HG02970 (cell line): ENCODE measurements at regions not wholly inside any gene's neighbourhood (a gene's known extent, or its start where the extent isn't known, plus 50 kb on each side); places are given as distances from the start of the nearest gene placed in this dataset.
"Not testable (repeated sequence)": the region's sequence is repeated elsewhere in the genome, so short reads cannot be mapped to it uniquely, and the experiment has no call there.

ENCODE experiments used
- ATAC-seq: cut with Tn5 transposase; IDR thresholded peaks from one replicate; pipeline ENCODE4 v1.9.1; 2021; ENCODE audit warnings: mild to moderate bottlenecking, moderate library complexity, moderate number of reproducible peaks; ENCODE audit not compliant: unreplicated experiment, low FRiP score

DNA sequence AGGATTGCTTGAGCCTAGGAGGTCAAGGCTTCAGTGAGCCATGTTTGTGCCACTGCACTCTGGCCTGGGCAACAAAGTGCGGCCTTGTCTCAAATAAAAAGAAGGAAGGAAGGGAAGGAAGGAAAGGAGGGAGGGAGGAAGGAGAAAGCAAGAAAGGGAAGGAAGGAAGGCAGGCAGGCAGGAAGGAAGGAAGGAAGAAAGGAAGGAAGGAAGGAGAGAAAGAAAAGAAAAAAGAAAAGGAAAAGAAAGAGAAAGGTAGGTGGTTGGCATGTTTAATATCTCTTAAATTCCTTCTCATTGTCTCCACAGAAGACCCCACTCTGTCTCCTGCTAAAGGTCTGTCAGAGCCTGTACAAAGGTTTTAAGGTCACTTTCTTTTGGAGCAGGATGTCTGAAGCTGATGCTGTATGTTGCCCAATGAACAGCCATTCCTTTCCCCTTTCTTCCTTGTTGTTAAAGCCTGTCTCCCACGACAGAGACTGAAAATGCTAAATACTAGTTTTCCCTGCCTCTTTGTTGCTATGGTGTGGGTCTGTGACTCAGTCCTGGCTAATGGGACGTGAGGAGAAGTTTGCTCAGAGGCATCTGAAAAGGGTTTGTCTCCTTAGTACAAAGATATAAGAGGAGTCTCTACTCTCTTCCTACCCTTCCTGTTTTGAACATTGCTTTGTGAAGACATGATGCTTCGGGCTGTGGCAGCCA is 213.3 kb downstream of the PCSK1 start:
- ATAC-seq, result no peak

DNA sequence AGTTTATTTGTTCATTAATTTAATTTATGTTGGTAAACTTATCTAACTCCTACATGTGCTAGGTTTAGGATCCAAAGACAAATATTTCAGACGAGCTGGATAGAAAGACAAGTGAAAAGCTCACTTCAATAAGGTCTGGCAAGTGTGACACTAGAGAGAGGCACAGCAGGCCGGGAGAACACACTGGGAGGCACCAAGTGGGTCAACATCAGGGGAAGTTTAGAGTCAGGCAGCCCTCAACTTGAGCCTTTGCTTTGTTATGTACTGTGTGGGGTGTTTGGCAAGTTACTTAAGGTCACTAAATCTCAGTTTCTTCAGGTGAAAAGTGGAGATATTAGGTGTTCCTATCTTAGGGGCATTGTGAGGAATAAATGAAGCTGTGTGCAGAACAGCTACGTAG is 214.4 kb downstream of the PCSK1 start:
- no peak for ATAC-seq

DNA sequence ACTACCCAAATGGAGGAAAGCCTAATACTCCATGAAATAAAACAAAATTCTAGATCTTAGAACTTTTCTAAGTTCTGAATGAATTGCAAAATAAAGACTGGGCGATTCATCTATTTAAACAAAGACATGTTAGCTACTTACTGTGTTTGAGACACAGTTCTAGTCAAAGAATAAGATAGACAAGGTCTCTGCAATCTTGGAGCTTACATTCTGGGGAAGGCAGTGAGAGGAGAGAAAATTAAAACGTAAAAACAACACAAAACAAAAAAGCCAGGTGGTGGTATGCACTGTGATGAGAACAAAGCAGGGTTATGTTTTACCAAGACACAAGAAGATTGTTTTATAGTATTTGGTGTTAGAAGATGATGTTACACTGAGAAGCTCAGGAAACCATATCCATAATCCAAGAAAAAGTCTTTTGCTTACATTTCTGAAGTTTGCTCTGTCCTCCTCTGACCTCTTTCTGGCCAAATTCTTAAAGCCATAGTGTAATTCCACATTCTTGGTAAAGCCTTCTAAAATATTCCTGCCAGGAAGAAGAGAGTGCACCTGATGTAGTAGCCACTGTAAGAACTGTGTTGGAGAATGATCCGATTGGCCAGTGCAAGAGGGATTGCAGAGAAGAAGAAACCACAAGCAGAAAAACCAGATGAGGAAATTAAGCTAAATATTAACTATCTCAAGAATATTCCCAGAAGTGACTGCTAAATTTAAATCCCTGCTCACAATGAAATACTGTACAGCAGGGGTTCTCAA is 218.4 kb downstream of the PCSK1 start:
- no peak for ATAC-seq

DNA sequence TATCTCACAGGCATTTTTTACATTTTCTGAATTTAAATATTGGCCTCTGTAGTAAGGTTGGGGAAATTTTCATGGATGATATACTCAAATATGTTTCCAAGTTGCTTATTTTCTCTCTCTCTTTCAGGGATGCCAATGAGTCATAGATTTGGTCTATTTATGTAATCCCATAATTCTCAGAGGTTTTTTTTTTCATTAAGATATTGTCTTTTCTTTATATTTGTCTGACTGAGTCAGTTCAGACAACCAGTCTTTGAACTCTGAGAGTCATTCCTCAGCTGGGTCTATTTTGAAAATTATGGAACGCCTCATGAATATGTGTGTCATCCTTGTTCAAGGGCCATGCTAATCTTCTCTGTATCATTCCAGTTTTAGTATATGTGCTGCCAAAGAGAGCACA is 223.2 kb downstream of the PCSK1 start:
- ATAC-seq, result no peak

DNA sequence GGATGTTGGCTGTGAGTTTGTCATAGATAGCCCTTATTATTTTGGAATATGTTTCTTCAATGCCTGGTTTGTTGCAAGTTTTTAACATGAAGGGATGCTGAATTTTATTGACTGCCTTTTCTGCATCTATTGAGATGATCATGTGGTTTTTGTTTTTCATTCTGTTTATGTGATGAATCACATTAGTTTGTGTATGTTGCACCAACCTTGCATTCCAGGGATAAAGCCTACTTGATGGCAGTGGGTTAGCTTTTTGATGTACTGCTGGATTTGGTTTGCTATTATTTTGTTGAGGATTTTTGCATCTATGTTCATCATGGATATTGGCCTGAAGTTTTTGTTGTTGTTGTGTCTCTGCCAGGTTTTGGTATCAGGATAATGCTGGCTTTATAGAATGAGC is 225.6 kb downstream of the PCSK1 start:
- no peak for ATAC-seq

DNA sequence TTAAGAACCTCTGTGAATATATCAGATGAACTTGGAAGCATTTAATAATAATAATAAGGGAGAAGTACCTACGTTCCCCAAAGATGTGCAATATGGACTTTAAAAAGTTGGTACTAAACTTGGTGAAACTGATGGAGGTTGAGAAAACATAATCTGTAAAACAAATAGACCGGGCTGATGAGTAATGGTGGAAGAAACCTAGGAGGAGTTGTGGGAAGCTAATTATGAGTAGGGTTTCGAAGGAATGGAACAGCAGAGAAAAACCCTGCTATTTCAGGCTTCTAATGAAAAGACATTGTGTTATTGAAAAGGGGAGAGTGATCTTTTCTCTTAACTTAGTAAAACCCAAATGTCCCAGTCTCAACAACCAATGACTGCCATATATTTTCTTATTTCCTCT is 229.3 kb downstream of the PCSK1 start:
- ATAC-seq, result no peak

DNA sequence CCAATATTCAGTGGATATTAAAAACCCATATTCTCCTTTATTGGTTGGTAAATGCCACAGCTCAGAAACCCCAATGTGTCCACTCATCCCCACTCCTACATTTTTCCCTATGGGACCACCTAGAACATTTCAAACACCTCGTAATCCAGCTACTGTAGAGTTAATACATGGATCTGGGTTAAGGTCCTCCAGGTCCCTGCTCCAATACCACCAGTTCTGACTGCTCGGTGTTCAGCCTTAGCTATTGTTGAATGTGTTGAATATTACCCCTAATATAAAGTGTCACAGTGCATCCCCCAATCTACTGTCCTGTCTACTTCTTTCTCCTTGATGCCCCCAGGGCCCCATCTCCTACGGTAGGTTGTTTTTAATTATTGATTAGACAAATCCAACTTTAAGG is 231.5 kb downstream of the PCSK1 start:
- ATAC-seq, result no peak

DNA sequence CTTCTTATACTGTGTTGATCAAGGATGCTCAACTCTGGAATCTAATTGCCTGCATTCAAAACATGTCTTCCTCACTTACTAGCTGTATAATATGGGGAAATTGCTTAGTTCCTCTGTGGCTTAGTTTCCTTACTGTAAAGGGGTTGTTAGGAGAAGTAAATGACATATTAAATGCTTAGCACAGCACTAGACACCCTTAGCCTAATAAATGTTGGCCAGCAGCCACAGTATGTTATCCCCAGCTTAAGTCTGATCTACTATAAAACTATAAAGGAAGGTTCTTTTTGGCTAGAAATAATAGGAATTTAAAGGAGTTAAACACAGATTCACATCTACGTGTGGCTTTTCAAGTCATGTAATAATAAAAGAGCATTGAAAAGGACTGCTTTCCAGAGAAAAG is 232.4 kb downstream of the PCSK1 start:
- no peak for ATAC-seq

DNA sequence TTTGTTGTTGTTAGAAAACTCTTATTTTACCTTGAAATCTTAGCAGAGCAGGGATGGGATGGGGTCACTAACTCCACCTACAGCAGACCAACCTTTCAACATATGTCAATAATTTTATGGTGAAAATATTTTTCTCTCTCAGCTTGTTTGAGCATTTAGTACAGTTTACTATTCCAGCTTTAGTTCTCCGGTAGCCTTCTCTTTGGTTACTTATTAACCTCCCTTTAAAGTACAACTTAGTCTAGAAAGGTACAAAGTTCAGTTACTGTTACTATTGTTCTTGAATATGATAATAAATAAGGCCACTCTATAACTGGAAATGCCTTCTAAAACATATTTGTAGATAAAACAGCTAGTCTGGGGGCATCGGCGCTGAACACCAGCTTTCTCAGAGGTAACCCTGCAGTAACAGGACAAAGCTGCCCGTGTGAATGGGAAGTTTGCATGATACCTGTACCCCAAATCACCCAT is 233.3 kb downstream of the PCSK1 start:
- no peak for ATAC-seq

DNA sequence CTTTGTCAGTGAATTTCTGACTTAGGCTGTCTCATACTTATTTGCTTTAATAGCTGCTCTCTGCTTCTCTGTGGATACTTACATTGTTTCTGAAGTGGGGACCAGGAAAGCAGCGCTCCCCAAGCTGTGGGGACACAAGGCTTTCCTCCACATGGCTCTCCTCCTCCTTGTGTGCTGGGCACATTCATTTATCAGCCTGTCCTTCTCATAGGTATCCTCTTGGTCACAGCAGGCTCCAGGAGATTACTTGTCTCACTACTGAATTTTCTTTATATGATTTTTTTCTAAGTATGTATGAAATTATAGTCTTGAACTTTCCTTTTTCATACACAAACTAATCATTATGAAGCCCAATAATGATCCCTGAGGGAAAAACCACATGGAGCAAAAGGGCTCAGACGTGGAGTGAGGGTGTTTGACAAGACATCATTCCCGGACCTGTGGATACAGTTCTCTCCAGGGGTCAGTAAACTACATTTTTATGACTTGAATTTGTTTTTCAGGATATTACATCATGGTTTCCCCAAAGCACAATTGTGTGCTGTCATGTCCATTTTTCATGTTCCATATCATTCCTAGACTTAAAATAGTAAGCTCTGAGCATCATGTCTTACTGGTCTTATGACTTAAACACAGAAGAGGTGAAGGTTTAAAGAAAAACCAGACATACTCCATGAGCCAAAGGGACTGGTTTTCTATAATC is 234.5 kb downstream of the PCSK1 start:
- no peak for ATAC-seq

DNA sequence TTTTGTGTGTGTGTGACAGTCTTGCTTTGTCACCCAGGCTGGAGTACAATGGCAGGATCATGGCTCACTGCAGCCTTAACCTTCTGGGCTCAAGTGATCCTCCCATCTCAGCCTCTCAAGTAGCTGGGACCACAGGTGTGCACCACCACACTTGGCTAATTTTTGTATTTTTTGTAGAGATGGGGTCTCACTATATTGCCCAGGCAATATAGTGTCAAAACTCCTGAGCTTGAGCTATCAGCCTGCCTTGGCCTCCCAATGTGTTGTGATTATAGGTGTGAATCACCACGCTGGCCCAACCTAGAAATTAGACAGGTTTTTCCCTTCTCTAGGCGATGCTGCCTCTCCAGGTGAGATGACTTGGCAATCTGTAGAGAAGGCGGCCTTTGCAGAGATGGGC is 235.3 kb downstream of the PCSK1 start:
- not testable (repeated sequence) for ATAC-seq

DNA sequence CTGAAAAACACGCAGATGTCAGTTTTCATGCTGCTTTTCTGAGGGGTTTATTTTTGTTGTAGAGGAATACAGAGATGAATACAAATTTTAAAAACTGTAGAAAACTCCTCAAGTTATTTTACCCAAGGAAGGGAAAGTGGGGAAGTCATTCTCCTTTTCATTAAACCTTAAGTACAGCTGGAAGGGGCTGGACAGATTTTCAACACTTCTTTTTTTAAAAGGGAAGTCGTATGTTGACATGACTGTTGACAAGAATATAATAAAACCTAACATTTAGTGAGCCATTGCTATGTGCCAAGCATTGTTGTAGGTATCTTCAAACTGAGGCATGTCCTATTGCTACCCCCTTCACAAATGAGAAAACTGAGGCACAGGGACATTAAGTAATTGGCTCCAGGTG is 235.7 kb upstream of the ELL2 start:
- no peak for ATAC-seq

DNA sequence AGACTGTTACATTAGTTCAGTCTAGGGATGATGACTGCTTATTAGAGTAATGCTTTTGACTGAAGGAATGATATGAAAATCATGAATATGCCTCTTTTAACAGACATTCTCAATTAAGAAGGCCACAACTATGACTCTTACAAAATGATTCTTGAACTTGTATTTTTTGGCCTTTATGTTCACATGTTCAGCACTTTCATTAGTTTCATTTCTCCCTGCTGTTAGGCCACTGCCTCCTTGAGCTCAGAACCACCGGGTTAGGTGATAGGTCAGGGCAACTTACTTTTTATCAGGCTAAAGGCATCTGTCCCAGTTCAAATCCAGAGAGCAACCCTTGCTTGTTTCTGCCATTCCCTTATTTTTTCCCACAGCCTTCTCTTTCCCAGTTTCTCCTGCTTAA is 235.2 kb upstream of the ELL2 start:
- no peak for ATAC-seq

DNA sequence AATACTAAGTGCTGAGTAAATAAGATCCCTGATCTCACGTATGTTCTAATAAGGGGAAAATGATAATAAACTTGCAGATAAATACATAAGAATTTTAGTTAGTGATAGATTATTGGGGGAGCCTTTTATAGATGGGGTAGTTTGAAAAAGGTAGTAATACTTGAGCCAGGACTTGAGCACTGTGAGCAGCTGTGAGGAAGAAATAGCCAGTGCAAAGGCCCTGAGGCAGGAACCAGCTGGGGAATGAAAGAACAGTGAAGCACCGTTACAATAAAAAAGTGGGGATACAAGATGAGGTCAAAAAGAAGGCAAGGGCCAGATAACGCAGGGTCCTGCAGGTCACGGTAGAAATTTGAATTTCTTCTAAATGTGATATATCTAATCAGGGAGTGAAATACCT is 234.8 kb upstream of the ELL2 start:
- no peak for ATAC-seq

DNA sequence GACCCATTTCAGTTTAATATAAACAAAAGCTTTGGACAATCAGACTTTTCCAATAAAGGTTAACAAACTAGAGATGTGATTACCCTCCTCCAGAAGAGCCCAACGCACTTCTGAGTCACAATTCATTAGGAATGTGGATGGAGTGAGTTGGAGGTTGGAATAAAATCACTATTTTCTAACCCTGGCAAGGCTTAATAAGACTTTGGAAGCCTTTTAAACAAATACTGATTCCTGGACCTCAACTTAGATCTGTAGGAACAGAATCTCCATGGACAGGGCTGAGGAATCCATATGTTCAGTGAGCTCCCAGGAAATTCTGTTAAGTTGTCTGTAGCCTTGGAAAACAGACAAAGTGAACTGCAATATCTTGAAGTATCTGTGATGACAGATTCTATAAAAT is 233.5 kb upstream of the ELL2 start:
- no peak for ATAC-seq

DNA sequence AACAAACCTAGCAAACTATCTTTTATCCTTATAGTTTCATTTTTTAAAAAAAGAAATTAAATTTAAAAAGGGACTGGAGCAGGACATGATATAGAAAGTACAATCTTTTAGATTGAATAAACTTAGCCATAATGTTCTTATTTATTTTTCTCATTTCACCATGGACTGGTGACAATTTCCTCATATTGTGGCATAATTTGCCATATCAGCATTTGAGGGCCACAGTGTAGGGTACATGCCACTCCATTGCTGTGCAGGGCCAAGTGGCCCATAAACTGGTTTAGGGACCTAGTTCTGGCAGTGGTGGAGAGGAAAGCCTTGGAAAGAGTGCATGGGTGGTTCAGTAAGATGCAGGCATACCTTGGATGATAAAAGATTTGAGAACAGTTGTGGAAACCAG is 232.9 kb upstream of the ELL2 start:
- no peak for ATAC-seq

DNA sequence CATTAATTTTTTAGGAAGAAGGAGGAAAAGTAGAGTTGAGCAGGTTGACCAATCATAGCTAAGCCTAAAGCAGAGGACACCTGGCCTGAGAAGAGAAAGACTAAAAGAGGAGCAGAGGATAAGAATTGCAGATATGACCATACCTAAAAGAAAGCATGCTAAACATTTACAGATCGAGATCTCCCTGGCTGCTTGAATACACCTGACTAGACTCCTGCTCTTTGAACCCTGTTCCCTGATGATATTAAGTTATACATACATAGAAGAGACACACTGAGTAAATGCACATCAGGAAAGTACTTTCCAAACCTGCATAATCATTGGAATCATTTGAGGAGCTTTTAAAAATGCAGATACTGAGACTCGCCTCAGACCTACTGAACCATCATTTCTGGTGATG is 232.3 kb upstream of the ELL2 start:
- no peak for ATAC-seq

DNA sequence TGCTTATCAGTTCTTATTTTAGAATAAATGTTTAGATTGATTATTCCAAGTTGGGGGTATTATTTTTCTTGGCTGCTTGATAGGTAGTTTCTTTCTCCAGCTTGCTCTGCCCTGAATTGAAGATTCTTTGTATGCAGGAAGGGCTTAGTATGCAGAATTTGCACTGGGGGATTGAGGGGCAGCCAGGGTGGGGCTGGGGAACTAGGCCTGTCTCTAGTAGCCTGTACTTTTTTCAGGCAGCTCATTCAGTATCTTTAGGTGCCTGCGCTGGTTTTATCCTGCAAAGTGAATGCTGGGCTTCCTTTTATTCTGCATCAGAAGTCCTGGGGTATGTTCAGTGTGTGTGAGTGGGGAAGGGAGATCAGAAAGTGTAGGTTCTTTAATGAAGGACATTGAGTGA is 228.3 kb upstream of the ELL2 start:
- no peak for ATAC-seq

DNA sequence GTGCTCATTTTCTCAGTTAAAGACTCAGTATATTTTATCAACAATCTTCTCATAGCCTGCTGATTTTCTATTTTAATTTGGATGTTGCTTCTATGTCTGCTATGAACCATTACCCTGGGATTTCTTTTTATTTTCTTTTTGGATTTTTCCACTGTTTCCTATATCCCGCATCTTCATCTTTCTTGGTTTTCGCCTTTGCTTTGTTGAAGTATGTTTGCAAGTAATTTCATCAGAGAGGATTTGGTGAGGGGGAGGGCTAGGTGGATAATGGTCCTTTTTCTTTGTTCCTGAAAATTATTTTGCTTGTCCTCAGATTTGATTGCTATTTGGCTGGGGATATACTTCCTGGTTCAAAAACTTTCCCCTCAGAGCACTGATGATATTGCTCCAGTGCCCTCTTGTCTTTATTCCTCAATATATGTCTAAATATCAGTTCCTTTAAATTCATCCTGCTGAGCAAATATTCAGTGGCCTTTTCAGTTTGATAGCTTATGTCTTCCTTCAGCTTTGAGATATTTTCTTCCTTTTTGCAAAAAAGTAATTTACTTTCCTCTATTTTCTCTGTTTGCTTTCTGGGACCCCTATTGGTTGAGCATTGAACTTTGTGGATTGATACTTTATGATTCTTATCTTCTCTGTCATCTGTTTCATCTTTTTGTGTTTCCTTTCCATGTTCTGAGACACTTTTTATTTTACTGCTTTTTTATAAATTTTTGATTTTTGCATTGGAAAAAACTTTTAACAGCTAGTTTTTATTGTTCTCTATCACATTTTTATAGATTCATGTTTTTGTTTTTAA is 227.6 kb upstream of the ELL2 start:
- no peak for ATAC-seq

DNA sequence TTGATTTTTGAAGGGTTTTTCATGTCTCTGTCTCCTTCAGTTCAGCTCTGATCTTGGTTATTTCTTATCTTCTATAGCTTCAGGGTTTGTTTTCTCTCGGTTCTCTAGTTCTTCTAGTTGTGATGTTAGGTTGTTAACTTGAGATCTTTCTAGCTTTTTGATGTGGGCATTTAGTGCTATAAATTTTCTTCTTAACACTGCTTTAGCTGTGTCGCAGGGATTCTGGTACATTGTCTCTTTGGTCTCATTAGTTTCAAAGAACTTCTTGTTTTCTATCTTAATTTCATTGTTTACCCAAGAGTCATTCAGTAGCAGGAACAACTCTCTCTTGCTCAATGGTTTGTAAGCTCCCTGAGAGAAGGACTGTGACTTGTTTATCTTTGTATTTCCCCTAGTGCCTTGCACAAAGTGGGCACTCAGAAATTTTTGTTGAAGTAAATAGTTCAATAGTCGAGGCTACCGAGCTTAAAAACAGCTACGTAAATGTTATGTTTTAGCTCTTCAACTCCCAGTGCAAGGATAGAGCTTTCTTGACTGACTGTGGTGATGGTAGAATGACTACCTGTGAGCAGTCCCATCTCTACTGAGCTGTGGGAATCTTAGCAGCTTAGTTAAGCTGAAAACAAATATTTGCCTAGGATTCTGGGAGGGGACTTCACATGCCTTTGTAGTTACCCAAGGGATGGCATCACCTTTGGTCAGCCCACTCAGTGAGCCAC is 225.8 kb upstream of the ELL2 start:
- no peak for ATAC-seq
